Endodermal cell (in vitro differentiated cells): ENCODE measurements at regions not wholly inside any gene's neighbourhood (a gene's known extent, or its start where the extent isn't known, plus 50 kb on each side); places are given as distances from the start of the nearest gene placed in this dataset.

Experiments
- DNase-seq: peaks from one replicate; pipeline ENCODE4 v3.0.0-alpha.2; 2017
- H3K27ac ChIP-seq: 2 replicates; pipeline ENCODE4 v1.5.1; 2013; ENCODE audit warnings: mild to moderate bottlenecking, low read depth, low read length, moderate library complexity
- H3K27me3 ChIP-seq: 2 replicates; pipeline ENCODE4 v1.6.1; 2013; ENCODE audit warnings: mild to moderate bottlenecking, low read length, moderate library complexity; ENCODE audit not compliant: insufficient read depth, control insufficient read depth, poor library complexity, severe bottlenecking
- H3K36me3 ChIP-seq: 2 replicates; pipeline ENCODE4 v1.7.0; 2013; ENCODE audit warnings: mild to moderate bottlenecking, low read length, moderate library complexity; ENCODE audit not compliant: control insufficient read depth, insufficient read depth
- H3K4me1 ChIP-seq: one replicate; pipeline ENCODE4 v1.7.0; 2013; ENCODE audit warnings: low read length; ENCODE audit not compliant: control insufficient read depth, insufficient read depth
- H3K4me3 ChIP-seq: 2 replicates; pipeline ENCODE4 v1.5.1; 2013; ENCODE audit warnings: mild to moderate bottlenecking, low read length, moderate library complexity
- H3K9ac ChIP-seq: 2 replicates; pipeline ENCODE4 v1.6.1; 2013; ENCODE audit warnings: mild to moderate bottlenecking, low read length, moderate library complexity; ENCODE audit not compliant: poor library complexity, severe bottlenecking; ENCODE audit errors: extremely low read depth
- H3K9me3 ChIP-seq: 2 replicates; pipeline ENCODE4 v1.6.1; 2013; ENCODE audit warnings: mild to moderate bottlenecking, low read length, moderate library complexity; ENCODE audit not compliant: control insufficient read depth
- H3K27ac Mint-ChIP-seq: 2 replicates; pipeline ENCODE4 v1.8.0; 2020; ENCODE audit warnings: mixed read lengths
- H3K27me3 Mint-ChIP-seq: 2 replicates; pipeline ENCODE4 v1.8.0; 2021; ENCODE audit warnings: mild to moderate bottlenecking, mixed read lengths; ENCODE audit not compliant: insufficient read depth
- H3K36me3 Mint-ChIP-seq: 2 replicates; pipeline ENCODE4 v1.8.0; 2020; ENCODE audit warnings: low read depth, mixed read lengths
- H3K4me1 Mint-ChIP-seq: 2 replicates; pipeline ENCODE4 v1.8.0; 2020; ENCODE audit warnings: mixed read lengths
- H3K4me3 Mint-ChIP-seq: 2 replicates; pipeline ENCODE4 v1.8.0; 2020; ENCODE audit warnings: mild to moderate bottlenecking, moderate library complexity, mixed read lengths
- H3K9me3 Mint-ChIP-seq: 2 replicates; pipeline ENCODE4 v1.8.0; 2020; ENCODE audit warnings: mild to moderate bottlenecking, mixed read lengths
- CTCF ChIP-seq: fragments of 200-600 bp; sonication (generic); conservative IDR thresholded peaks from 2 replicates; pipeline ENCODE4 v1.5.0; 2021; ENCODE audit warnings: antibody characterized with exemption, mild to moderate bottlenecking
- WGBS, 2 experiments: methylation state at CpG; one replicate each; pipeline versions ENCODE4 v1.1.5 to v1.1.7; 2013; ENCODE audit warnings: missing lambda C conversion rate in 2 of 2, mixed read lengths in 1 of 2; ENCODE audit not compliant: insufficient coverage in 1 of 2, insufficient read length in 1 of 2; 5-methylcytosine and 5-hydroxymethylcytosine counted together

GRCh38 chr11:122224867-122225266 is 108.9 kb upstream of the BLID start:
- WGBS, 2 experiments, result 94 to 100% methylated on average over 2 of the region's 2 CpGs
- TF ChIP-seq CTCF, result no peak
- H3K9me3 ChIP-seq, result no peaks in the 10 kb centered on the region
- H3K27me3 Mint-ChIP-seq, result no peaks in the 10 kb centered on the region
- no peaks in the 10 kb centered on the region for H3K27me3 ChIP-seq
- no peaks in the 10 kb centered on the region for H3K36me3 ChIP-seq
- no peaks in the 10 kb centered on the region for H3K4me1 ChIP-seq
- no peaks in the 10 kb centered on the region for H3K36me3 Mint-ChIP-seq
- no peak overlapping the region for H3K4me3 ChIP-seq
- H3K4me1 Mint-ChIP-seq, result peaks cover 6% of the 10 kb centered on the region
- no peak overlapping the region for H3K9ac ChIP-seq
- DNase-seq, result no peak
- no peak overlapping the region for H3K27ac Mint-ChIP-seq
- H3K9me3 Mint-ChIP-seq, result no peaks in the 10 kb centered on the region
- H3K27ac ChIP-seq, result no peak overlapping the region
- no peak overlapping the region for H3K4me3 Mint-ChIP-seq

GRCh38 chr11:122220321-122220720 is 104.3 kb upstream of the BLID start:
- H3K36me3 Mint-ChIP-seq, result no peaks in the 10 kb centered on the region
- no peaks in the 10 kb centered on the region for H3K9me3 Mint-ChIP-seq
- H3K36me3 ChIP-seq, result no peaks in the 10 kb centered on the region
- 97% methylated on average over 2 of the region's 2 CpGs; no CpG with 5 or more reads in 1 of the 2 experiments for WGBS, 2 experiments
- H3K4me3 ChIP-seq, result no peak overlapping the region
- no peak for TF ChIP-seq CTCF
- no peak overlapping the region for H3K27ac Mint-ChIP-seq
- peaks cover under 1% of the 10 kb centered on the region for H3K4me1 ChIP-seq
- H3K4me1 Mint-ChIP-seq, result peaks cover 24% of the 10 kb centered on the region
- H3K27me3 Mint-ChIP-seq, result no peaks in the 10 kb centered on the region
- no peak overlapping the region for H3K9ac ChIP-seq
- no peak overlapping the region for H3K4me3 Mint-ChIP-seq
- H3K27me3 ChIP-seq, result no peaks in the 10 kb centered on the region
- H3K9me3 ChIP-seq, result no peaks in the 10 kb centered on the region
- DNase-seq, result no peak
- H3K27ac ChIP-seq, result no peak overlapping the region

- no peak for DNase-seq
- Histone ChIP-seq H3K27ac (no peak overlapping the region), H3K4me3 (no peak overlapping the region), H3K27me3 (no peaks in the 10 kb centered on the region), H3K4me1 (peaks cover 3% of the 10 kb centered on the region), H3K9ac (no peak overlapping the region), H3K9me3 (no peaks in the 10 kb centered on the region), H3K36me3 (no peaks in the 10 kb centered on the region)
- Mint-ChIP-seq H3K4me1 (peaks cover 28% of the 10 kb centered on the region), H3K36me3 (no peaks in the 10 kb centered on the region), H3K27ac (no peak overlapping the region), H3K9me3 (no peaks in the 10 kb centered on the region), H3K27me3 (no peaks in the 10 kb centered on the region), H3K4me3 (no peak overlapping the region)
- no peak for TF ChIP-seq CTCF
- 84 to 92% methylated on average over 2 to 3 of the region's 3 CpGs for WGBS, 2 experiments
These were observed 103.8 kb upstream of the BLID start for GRCh38 chr11:122219791-122220190.
